HepG2 (cell line): ENCODE measurements at regions not wholly inside any gene's neighbourhood (a gene's known extent, or its start where the extent isn't known, plus 50 kb on each side); places are given as distances from the start of the nearest gene placed in this dataset.

Source experiments
- ATAC-seq: fragments of 200-7000 bp; cut with Tn5 transposase; 3 replicates; pipeline ENCODE4 v1.9.1; 2020; ENCODE audit warnings: mild to moderate bottlenecking, moderate library complexity
- BruUV-seq: library from RNA; stranded (reverse); fragments of 400-500 nt; replicated peaks from 2 replicates; lab custom pipeline; 2021; lab: Mats Ljungman, UMichigan
- CTCF ChIA-PET: fragments of 300-600 bp; formaldehyde crosslinking; extraction: SDS; loops from one replicate; lab custom pipeline; 2021; ENCODE audit warnings: low total read pairs, inconsistent platforms, low intra/inter-chr PET ratio; lab: Yijun Ruan, JAX
- POLR2A ChIA-PET: fragments of 350-600 bp; sonication (Branson Sonifier 250); formaldehyde crosslinking; loops from one replicate; lab custom pipeline; 2020; ENCODE audit warnings: antibody characterized with exemption, inconsistent platforms; lab: Yijun Ruan, JAX
- DNase-seq: peaks from one replicate; pipeline ENCODE4 v3.0.0-alpha.2; 2015; ENCODE audit warnings: low spot score
- FAIRE-seq: peaks from 3 replicates; lab custom pipeline; 2011; peaks lifted over from hg19 to GRCh38; lab: Jason Lieb, UNC
- H2AFZ ChIP-seq: one replicate; pipeline ENCODE4 v1.6.1; 2011; ENCODE audit warnings: low read length, inconsistent platforms
- H3K27ac ChIP-seq: fragments of 300-600 bp; 3 replicates; pipeline ENCODE4 v1.8.0; 2011; ENCODE audit warnings: mixed run types, mild to moderate bottlenecking, mixed read lengths, low read length, inconsistent platforms; ENCODE audit not compliant: insufficient read depth; ENCODE audit errors: extremely low read length
- H3K27me3 ChIP-seq, 2 experiments: fragments of 200-600 bp in 1 of 2; 2 replicates in 1 of 2; 3 replicates in 1 of 2; pipeline versions ENCODE4 v1.6.0 to v1.8.0; 2011; ENCODE audit warnings: low read length in 2 of 2, mild to moderate bottlenecking in 2 of 2, moderate library complexity in 2 of 2, inconsistent platforms in 1 of 2; ENCODE audit not compliant: insufficient read depth in 2 of 2, control insufficient read depth in 1 of 2
- H3K36me3 ChIP-seq, 2 experiments: fragments of 200-600 bp in 1 of 2; replicated peaks in 1 of 2; 2 replicates in 1 of 2; 3 replicates in 1 of 2; pipeline versions ENCODE4 v1.5.1 to v1.8.0; 2011; ENCODE audit warnings: low read length in 2 of 2, inconsistent platforms in 1 of 2; ENCODE audit not compliant: insufficient read depth in 2 of 2, control insufficient read depth in 1 of 2
- H3K4me1 ChIP-seq: 2 replicates; pipeline ENCODE4 v1.5.1; 2012; ENCODE audit warnings: low read length, inconsistent platforms; ENCODE audit not compliant: insufficient read depth
- H3K4me2 ChIP-seq: 2 replicates; pipeline ENCODE4 v1.6.0; 2011; ENCODE audit warnings: low read depth, low read length, inconsistent platforms
- H3K4me3 ChIP-seq, 3 experiments: fragments of 200-600 bp in 1 of 3; sonication (generic), shearing (Covaris generic) in 1 of 3; replicated peaks in 1 of 3; 2 replicates each; pipeline ENCODE4 v1.5.1; 2011 to 2016; ENCODE audit warnings: low read length in 3 of 3, inconsistent platforms in 2 of 3, low read depth in 2 of 3, mild to moderate bottlenecking in 2 of 3, control low read depth in 1 of 3, mixed read lengths in 1 of 3; ENCODE audit not compliant: insufficient read depth in 1 of 3
- H3K79me2 ChIP-seq: one replicate; pipeline ENCODE4 v1.6.1; 2011; ENCODE audit warnings: low read length, inconsistent platforms; ENCODE audit not compliant: insufficient read depth
- H3K9ac ChIP-seq: 2 replicates; pipeline ENCODE4 v1.6.0; 2011; ENCODE audit warnings: mild to moderate bottlenecking, low read depth, low read length, inconsistent platforms; ENCODE audit not compliant: insufficient read depth
- H3K9me3 ChIP-seq: 2 replicates; pipeline ENCODE4 v1.5.1; 2012; ENCODE audit warnings: mild to moderate bottlenecking, low read length
- H4K20me1 ChIP-seq: 2 replicates; pipeline ENCODE4 v1.6.0; 2011; ENCODE audit warnings: inconsistent platforms, mild to moderate bottlenecking, low read length, moderate library complexity; ENCODE audit not compliant: insufficient read depth
- ATF7-NPFF ChIP-seq: sonication (generic); formaldehyde crosslinking; IDR thresholded peaks from 2 replicates; pipeline ENCODE4 v1.8.1; 2023; ENCODE audit warnings: mild to moderate bottlenecking, low read depth, missing genetic modification reagents, moderate library complexity
- CREB1 ChIP-seq, 2 experiments: fragments of 450-650 bp in 1 of 2; IDR thresholded peaks; 2 replicates each; pipeline ENCODE4 v1.6.1; 2016 to 2017; ENCODE audit warnings: control low read depth in 1 of 2, mild to moderate bottlenecking in 1 of 2, missing compliant biosample characterization in 1 of 2, missing genetic modification characterization in 1 of 2
- GATA4 ChIP-seq: sonication (generic); IDR thresholded peaks from 2 replicates; pipeline ENCODE4 v1.6.1; 2016; ENCODE audit warnings: antibody characterized with exemption, low read depth, borderline replicate concordance
- ZNF432 ChIP-seq: sonication (generic); formaldehyde crosslinking; IDR thresholded peaks from 2 replicates; pipeline ENCODE4 v1.5.0; 2020; ENCODE audit warnings: missing genetic modification reagents, mild to moderate bottlenecking, borderline replicate concordance
- ZNF660 ChIP-seq: sonication (generic); formaldehyde crosslinking; IDR thresholded peaks from 2 replicates; pipeline ENCODE4 v1.5.1; 2020; ENCODE audit warnings: mild to moderate bottlenecking, low read depth, missing genetic modification reagents, borderline replicate concordance
- WGBS: methylation state at CpG from one replicate; pipeline ENCODE4 v1.1.6; 2017; ENCODE audit warnings: low lambda C conversion rate; 5-methylcytosine and 5-hydroxymethylcytosine counted together
- in situ Hi-C: cut with HindIII; loops from 2 replicates; pipeline ENCODE4 v1.10.0; 2017; ENCODE audit warnings: low pct_unique_long_range_greater_than_20kb; ENCODE audit not compliant: extremely low pct_ligation_motif_present
- intact Hi-C: fragments of 100-400 bp; cut with micrococcal nuclease; formaldehyde crosslinking; loops from one replicate; pipeline ENCODE4 v1.10.0; 2022; ENCODE audit not compliant: unreplicated experiment

GRCh38 chr9:26722755-26723154 lies 169.8 kb downstream of the CAAP1 start:
- TF ChIP-seq ZNF660 (CRISPR knock-in tag) = no peak
- no peak for TF ChIP-seq GATA4
- no peak for TF ChIP-seq ATF7-NPFF (CRISPR knock-in tag)
- TF ChIP-seq, all 625 proteins: peak for 0
- Histone ChIP-seq H3K4me1 (no peaks in the 10 kb centered on the region), H3K4me3 (no peak overlapping the region), H4K20me1 (no peaks in the 10 kb centered on the region), H3K9me3 (no peaks in the 10 kb centered on the region), H2AFZ (no peak overlapping the region), H3K27me3 (no peaks in the 10 kb centered on the region), H3K36me3 (no peaks in the 10 kb centered on the region), H3K9ac (no peak overlapping the region), H3K79me2 (no peaks in the 10 kb centered on the region), H3K27ac (no peak overlapping the region), H3K4me2 (no peak overlapping the region)
- BruUV-seq = no TSS peak
- in situ Hi-C loops = no loop called here
- CTCF ChIA-PET = no interaction called here
- POLR2A ChIA-PET = no interaction called here
- DNase-seq (no peak), FAIRE-seq (no peak), ATAC-seq (no peak)
- 36% methylated on average over 6 of the region's 6 CpGs for WGBS
- intact Hi-C loops = no loop called here

- intact Hi-C loops (no loop called here), in situ Hi-C loops (no loop called here)
- Histone ChIP-seq H3K27me3 (no peaks in the 10 kb centered on the region), H3K36me3 (no peaks in the 10 kb centered on the region), H3K9ac (no peak overlapping the region), H3K27ac (no peak overlapping the region), H4K20me1 (no peaks in the 10 kb centered on the region), H3K79me2 (no peaks in the 10 kb centered on the region), H3K4me3 (no peak overlapping the region), H3K4me1 (no peaks in the 10 kb centered on the region), H3K9me3 (no peaks in the 10 kb centered on the region), H3K4me2 (no peak overlapping the region), H2AFZ (no peak overlapping the region)
- BruUV-seq = no TSS peak
- no peak for TF ChIP-seq ZNF432
- peak; percentile 29; the same call in 1 of the 2 replicates for TF ChIP-seq CREB1 (IDR thresholded peaks at IDR 0.05)
- TF ChIP-seq CREB1 (CRISPR knock-in tag; IDR thresholded peaks at IDR 0.05) = no peak
- FAIRE-seq (no peak), ATAC-seq (no peak), DNase-seq (no peak)
- ChIA-PET CTCF (no interaction called here), POLR2A (no interaction called here)
- WGBS = 7% methylated on average over 3 of the region's 3 CpGs
These were observed 182.6 kb downstream of the CAAP1 start for GRCh38 chr9:26710008-26710407.
